GM19467 (cell line): ENCODE measurements at regions not wholly inside any gene's neighbourhood (a gene's known extent, or its start where the extent isn't known, plus 50 kb on each side); places are given as distances from the start of the nearest gene placed in this dataset.
A peak's percentile ranks its signal among the peaks of the same experiment; 100 is the strongest.

Source experiments
- ATAC-seq: cut with Tn5 transposase; IDR thresholded peaks from one replicate; pipeline ENCODE4 v1.9.1; 2021; ENCODE audit warnings: mild to moderate bottlenecking, moderate library complexity; ENCODE audit not compliant: unreplicated experiment

DNA sequence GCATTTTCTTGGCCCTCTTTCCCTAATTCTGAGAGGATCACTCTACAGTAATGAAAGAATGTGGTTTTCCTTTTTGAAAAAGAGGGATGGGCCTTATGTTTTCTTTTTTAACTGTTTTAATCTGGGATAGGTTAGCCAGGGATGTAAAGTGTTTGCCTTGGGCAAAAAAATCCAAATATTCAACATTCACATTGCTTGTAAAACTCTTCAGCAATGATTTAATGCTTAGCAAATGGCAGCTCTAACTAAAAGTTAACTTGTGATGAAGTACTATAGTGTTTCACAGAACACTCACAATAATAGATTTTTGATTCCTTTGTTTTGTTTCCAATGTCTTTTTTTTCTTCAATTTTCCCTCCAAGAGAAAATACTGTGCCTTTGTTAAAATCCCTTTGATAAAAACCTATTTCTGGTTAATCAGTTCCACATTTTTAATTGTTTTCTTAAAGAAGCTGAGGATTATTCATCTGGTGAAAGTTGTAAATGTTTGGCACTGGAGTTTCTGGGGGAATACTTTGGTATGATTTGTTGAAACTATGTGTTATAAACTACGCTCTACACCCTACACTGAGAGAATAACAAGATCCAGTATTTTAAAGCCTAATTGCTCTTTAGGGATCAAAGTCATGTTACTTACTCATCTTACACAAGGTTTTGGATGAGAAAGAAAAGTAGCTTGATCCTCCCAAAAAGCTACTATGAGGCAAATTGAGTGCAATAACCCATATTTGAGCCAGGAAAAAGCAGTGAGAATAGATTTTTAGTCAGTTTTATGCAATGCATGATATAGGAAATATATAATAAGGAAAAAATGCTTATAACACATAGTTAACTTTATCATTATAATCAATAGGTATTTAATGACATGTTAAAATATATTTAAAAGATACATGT is 335.8 kb downstream of the EPHA7 start:
- no peak for ATAC-seq

DNA sequence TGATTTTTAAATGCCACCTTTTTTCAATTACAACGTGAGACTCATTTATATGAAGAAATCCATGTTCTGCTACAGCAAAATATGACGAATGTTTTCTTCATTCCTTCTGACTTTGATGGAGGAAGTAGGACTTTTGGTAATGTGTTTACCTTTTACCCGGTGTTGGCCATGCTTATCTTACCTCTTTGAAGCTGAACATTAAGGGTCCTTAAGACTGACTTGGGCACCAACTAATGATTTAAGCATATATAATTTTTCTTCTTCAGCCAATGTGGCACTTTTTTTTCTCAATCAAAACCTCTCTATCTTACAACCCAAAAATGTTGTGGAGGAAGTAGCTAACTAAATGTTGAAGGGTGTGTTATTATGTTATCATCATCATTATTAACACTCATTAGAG is 337.5 kb downstream of the EPHA7 start:
- ATAC-seq, result no peak

DNA sequence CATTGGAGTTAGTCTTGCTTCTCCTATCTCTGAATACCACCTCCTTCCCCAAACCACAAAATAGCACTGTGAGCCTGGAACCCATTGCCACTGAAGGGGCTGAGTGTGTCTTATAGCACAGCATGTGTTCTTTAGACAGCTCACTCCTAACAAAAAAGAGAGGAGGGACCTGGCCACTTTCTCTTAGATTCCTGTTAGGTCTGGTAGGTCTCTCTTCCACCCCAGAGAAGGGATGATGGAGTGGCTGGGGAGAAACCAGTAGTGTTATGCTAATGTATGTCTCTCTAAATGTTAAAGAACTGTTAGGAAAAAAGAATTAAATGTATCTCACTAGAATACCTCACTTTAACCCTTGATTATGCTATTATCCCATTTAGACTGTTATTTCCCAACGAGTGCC is 340.3 kb downstream of the EPHA7 start:
- ATAC-seq, result no peak

DNA sequence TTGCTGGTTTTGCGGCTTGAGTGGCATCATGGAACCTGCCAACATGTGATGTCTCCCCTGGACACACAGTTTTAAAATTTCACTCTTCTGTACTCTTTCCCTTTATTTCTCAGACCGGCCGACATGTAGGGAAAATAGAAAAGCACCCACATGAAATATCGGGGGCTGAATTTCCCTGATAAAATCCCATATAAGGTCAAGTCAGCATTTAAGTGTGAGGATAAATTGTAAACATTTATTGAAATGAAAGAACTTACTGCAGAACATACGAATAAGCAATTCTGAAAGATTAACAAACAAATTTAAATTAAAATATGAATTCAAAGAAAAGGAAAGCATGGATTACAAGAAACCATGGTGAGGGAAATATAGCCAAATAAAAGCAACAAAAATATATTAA is 345.5 kb downstream of the EPHA7 start:
- no peak for ATAC-seq

DNA sequence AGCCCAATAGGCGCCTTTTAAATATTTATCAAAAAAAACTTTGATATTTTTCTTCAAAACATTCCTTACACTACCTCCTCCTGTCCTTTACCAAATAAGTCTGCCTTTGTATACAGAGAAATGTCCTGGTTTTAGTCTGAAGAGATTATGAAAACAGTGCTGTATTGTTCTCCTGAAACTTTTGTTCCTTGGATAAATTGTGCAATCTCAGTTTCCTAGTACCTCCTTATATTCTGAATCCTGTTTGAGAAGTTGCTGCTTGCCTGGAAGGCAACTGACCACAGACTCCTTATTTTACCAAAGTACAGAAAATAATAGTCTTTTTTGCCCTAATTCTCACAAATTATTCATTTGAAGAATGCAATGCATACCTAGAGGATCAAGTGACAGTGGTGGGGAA is 349.5 kb downstream of the EPHA7 start:
- ATAC-seq, result no peak

DNA sequence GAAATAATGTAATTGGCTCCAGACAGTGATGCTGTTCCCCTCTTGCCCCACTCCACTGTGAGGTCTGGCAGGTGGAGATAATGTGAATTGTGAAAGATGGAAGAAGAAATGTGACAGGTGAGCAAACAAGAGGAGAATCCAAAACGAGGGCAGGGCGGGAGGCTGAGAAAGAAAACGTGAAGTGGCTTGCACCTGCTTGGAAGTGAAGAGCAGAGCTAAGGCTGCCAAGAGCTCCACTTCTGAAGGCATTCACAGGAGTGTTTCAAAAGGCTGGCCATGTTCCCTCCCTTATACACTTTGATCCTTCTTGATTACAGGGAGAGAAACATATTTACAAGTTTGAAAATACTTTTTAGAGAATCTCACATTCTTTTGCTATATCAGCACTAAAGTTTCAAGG is 359.4 kb downstream of the EPHA7 start:
- no peak for ATAC-seq

DNA sequence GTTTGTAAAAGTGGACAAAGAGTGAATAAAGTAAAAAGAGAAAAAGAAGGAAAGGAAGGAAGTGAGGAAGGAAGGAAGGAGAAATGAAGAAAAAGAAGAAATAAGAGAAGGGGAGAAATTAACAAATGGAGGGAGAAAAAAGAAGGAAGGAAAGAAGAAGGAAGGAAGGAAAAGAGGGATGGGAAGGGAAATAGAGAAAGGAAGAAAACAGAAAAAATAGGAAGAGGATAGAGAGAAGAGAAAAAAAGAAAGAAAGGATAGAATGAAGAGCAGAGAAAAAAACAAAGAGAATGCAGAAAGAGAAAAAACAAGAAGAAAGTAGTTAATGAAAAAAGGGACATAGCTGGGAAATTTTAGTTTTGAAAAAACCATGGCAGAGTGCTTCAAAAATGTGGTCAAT is 361.8 kb downstream of the EPHA7 start:
- no peak for ATAC-seq

DNA sequence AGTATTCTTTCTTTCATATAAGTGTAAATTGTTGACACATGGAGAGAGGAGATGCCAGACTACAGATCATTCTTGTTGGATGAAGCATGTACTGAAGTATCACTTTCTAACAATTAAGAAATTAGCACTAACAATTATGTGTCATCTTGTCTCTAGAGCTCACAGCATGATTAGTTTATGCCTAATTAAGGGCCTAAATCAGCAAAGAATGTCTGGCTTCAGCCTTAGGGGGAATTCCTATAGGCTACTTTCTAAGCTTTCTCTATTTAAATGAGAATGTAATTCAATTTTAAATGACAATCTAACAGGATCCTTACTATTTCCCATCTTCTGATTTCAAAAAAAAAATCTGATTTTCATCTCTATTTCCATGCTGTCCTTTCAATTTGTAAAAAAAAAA is 371.0 kb downstream of the EPHA7 start:
- no peak for ATAC-seq

DNA sequence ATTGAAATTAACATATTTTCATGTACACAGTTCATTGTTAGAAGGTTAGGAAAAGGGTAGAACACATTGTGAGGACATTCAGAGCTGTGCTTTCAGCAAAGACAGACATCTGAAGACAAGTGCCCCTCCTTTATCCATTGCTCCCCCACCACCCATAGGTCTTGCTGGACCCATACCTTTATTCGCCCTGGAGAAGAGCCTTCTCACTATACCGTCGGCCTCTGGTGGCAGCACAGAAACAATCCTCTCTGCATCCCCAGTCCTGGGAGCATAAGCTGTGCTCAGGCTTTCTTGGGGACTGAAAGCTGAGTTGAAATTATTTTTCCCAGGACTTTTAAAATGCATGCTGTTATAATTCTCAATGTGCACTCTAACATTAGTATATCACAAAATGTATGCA is 372.3 kb downstream of the EPHA7 start:
- ATAC-seq, result no peak

DNA sequence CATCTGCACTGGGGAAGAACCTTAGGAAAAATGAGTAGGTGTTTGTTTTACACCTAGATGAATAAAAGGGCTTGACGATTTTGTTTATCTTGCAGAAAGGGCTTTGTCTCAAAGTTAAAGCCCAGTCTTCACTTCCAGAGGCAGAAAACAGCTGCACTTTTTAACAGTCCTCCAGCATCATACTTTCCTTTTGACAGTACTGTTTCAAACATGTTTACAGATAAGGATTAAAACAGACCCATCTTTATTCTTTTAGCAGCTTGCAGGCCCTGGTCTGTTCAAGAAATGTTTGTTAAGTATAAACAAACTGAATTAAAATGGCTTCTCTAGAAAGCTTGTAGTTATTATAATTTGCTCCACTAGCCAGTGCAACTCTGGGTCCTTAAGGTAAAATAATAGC is 374.2 kb downstream of the EPHA7 start:
- no peak for ATAC-seq

DNA sequence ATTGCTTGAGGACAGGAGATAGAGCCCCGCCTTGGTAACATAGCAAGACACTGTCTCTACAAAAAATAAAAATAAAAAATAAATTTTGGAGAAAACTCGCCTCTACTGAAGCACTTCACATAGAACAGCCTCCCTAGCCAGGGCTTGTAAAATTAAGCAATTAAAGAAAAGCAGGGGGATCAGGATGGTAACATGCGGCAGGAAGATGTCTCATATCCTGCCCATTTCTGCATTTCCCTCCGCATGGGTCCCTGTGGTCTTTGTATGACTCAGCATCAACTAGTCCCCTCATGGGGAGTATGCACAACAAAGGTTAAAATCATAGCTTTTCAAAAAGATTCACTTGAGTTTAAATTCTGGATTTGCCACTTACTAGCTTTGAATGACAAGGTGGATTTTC is 379.0 kb downstream of the EPHA7 start:
- ATAC-seq, result no peak

DNA sequence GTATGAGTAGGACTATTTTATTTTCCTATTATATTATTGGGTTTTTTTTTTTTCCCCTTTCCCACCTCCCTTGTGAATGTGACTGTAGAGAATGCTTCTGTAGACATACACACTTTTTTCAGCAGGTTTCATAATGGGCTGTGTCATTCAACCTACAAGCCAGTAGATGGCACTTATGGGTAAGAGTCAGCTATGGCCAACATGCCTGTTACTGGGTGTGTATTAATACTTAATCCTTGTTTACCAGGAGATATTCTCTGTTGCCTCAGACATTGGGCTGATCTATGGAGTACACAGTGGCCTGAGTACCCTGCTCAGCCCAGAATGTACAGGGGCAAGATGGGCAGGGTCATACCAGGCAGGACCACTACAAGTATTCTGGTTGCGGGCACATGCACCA is 382.5 kb downstream of the EPHA7 start:
- ATAC-seq, result no peak

DNA sequence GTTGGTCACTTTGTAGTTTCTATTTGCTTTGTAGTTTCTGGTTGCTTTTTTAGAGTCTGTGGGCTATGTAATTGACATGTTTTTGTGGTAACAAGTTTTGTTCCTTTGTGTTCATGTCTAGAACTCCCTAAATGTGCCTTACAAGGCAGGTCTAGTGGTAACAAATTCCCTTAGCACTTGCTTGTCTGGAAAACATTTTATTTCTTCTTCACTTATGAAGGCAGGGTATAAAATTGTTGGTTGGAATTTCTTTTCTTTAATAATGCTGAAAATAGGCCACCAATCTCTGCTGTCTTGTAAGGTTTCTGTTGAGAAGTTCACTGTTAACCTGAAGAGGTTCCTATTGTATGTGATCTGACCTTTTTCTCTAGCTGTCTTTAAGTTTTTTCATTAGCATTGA is 383.6 kb downstream of the EPHA7 start:
- ATAC-seq, result no peak

DNA sequence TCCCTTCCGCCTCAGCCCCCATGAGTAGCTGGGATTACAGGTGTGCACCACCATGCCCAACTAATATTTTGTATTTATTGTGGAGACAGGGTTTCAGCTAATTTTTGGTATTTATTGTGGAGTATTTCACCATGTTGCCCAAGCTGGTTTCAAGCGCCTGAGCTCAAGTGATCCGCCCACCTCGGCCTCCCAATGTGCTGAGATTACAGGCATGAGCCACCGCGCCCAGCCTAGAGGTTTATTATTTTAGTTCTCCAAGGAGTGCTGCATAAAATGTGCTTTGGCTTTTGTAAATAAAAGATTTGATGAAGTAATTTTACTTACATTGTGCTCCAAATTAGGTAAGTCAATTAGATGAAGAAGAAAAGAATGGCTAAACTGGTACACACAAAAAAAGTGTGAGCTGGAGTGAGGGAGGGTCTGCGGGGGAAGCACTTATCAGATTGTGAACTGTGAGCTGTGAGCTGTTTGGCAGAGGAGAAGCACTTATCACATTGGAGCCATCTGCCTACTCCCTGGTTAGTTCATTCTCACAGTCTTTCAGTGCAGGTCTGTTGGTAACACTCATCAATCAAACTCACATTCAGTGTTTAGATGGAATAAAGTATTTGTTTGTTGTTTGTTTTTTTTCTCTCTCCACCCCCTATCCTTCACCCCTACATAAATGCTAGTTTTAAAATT is 398.0 kb downstream of the EPHA7 start:
- ATAC-seq, result no peak

DNA sequence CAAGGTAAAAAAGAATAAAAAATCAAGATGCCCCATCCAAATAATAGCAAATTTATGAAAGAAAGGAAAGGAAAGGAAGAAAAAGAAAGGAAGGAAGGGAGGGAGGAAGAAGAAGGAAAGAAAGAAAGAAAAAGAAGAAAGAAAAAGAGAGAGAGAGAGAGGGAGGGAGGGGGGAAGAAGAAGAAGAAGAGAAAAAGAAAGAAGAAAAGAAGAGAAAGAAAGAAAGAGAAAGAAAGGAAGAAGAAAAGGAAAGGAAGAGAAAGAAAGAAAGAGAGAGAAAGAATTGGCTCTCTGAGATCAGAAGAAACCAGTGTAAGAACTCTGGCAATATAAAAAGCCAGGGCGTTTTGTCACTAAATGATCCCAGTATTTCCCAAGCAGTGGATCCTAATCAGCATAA is 401.7 kb downstream of the EPHA7 start:
- ATAC-seq, result no peak

DNA sequence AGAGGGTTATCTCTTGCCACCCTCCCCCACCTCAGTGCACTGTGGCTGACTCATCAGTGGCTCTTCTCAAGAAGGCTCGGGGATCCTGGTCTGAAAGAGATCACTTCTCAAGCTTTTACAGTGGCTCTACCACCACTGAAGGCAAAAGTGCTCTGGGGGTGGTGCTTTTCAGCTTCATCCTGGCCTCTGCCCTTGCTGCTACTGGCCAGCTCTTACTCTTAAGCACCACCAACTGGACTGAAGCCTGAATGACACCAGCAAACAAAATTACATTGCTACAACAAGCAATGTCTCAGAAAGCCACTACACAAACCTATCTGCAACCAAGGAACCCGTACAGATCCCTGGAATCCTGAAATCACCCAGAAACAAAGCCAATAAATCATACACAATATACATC is 402.1 kb downstream of the EPHA7 start:
- ATAC-seq, result no peak

DNA sequence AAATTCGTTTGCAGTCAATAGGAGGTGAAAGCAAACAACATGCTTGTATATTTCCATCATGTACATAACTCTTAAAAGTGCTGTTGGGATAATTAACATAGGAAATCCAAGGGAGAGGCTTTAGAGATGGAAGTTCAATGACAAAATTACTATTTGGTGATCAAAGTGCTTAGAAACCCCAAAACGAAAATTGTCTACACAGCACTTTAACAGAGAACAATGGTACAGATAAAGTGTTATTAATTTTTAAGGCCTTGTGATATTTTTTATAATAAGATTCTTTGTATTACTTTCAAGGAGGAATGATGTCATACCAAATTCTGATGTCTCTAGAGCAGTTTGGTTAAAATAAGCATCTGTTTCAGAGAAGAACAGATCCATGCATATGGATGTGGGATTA is 406.3 kb downstream of the EPHA7 start:
- ATAC-seq, result no peak

DNA sequence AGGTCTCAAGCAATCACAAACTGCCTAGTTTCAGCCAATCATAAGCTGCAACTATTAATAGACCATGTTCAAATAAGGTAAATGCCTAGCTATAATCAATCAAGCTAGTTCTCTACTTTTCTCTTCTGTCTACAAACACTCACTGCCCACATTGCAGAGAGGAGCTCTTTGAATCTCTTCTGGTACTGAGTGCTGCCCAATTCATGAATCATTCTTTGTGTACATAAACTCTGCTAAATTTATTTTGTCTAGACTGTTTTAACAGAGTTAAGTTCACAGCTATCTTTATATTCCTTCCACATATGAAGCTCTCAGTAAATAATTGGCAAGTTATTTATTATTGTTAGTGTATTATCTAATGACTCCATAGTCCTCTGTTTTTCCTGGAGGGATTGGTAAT is 411.0 kb downstream of the EPHA7 start:
- no peak for ATAC-seq

DNA sequence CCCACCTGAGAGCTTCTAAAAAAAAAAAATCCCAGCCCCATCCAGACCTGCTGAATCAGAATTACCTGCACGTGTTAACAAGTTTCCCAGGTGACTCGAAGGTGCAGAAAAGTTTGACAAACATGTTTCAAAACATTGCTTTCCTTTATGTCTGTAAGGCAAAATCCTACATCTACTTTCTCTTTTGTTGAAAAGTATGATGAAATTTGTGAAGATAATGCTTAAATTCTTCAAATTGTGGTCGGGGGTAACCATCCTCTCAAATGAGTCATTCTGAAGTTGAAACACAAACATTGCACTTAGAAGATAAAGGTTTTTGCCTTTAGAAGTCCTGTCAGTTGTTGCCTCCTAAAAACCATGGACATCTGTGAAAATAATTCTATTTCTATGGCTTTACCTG is 429.7 kb downstream of the EPHA7 start:
- no peak for ATAC-seq

DNA sequence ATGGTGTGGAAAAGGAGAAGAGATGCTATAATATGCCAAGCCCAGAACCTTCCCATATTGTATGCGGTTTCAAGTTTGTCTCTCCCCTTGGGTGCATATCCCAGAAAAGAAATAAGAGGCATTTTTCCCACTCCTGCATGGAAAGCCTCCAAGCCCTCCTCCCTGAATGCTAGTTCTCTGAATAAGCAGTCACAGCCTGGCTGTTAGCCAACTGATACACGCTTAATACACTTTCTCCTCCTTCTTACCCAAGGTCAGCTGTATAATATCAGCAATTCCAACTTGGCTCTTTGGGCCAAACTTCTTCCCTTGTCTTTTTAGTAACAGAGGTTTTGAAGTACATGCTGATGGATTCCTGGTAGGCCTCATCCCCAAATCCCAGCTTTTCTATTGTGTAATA is 440.1 kb downstream of the EPHA7 start:
- no peak for ATAC-seq

DNA sequence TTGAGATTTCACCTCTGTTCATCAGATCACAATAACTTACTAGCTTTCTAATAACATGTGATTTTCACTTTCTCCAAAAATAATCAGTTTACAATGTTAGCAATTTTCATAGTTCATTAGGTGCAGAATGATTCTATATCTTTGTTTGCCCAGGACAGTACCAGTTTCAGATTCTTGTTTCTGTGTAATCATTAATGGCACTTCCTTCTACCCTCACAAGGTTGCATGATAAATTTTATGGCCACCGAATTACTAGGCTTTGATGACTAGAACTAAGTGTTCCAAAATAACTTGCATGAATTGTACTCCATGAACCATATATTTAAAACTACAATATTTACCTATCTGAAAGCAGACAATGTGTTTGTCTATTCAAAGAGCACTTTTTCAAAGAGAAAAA is 442.3 kb downstream of the EPHA7 start:
- ATAC-seq, result peak; percentile 75

DNA sequence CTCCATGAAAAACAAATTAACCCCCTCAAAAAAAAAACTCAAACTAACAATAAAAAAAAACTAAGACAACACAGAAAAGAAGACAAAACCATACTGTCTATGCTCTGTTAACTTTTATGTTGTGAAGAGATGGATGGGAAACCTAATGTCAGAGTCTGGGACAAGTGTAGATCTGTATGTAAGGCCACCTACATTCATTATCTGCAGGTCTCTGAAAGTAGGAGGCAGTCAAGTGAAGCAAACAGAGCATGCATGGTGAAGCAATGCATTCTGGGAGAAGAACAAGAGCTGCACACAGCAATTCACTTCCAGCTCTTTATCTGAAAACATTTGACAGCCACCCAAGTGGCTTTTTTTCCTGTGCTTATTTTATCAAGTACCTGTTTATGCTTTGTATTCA is 452.0 kb downstream of the EPHA7 start:
- no peak for ATAC-seq

DNA sequence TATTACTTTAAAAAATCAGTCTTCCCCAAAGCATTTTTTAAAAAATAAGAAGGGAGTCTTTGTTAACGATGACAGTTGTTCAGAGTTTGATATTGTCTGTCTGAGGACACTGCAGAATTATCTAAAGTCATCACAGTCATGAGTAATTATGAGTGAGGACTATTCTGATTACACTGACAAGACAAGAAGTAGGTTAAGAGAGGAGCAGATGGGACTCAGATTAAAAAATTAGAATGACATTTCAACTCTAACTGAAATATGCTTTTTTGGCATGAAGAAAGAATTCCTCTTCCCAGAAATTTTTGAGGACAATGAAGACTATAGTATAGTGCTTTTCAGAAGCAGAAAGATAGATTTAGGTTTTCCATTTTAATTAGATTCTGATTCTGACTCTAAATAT is 456.5 kb downstream of the EPHA7 start:
- ATAC-seq, result no peak
